IPS DF 4.7 (cell line): ENCODE measurements at regions not wholly inside any gene's neighbourhood (a gene's known extent, or its start where the extent isn't known, plus 50 kb on each side); places are given as distances from the start of the nearest gene placed in this dataset.

Source experiments
- DNase-seq: peaks from one replicate; pipeline ENCODE4 v3.0.0-alpha.2; 2013; ENCODE audit warnings: low spot score; ENCODE audit errors: extremely low read depth

GRCh38 chr1:187079330-187079729, 250.6 kb downstream of the PLA2G4A start:
- DNase-seq = no peak

DNA sequence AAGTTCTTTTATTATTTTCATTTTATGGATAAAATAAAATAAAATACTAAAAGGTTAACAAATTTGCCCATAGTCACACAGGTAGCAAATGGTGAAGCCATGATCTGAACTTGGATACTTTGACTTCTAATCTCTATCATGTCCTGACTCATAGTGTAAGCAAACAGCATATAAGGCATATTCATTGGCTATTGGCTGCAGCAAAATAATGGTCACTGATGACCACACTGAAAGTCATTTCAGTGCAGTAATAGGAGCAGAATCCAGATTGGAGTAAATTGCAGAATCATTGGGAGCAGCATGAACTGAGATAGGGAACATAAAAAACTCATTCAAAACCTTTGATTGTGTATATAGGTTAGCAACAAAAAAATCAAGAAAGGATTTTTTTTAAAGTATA, 262.9 kb downstream of the PLA2G4A start:
- DNase-seq = no peak

GRCh38 chr1:187092104-187092503, 263.4 kb downstream of the PLA2G4A start:
- DNase-seq = no peak

DNA sequence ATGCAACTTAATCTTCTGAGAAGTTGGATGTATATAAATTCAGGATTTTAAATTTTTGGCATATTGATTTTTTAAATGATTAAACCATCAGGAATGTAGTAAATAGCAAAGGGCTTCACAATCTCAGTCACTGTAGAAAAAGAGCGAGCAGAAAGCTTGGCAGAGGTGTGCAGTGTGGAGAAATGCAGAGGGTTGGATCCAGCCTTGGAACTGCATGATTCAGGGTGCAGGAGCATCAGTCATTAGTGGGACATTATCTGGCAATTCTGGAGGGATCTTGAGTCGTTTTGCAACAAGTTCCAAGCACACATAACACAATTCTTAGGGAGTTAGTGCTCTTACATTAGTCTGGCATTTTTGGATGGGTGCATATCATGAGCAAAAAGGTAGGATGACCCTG, 267.9 kb downstream of the PLA2G4A start:
- DNase-seq = no peak

GRCh38 chr1:187110351-187110750, 281.6 kb downstream of the PLA2G4A start:
- no peak for DNase-seq

DNA sequence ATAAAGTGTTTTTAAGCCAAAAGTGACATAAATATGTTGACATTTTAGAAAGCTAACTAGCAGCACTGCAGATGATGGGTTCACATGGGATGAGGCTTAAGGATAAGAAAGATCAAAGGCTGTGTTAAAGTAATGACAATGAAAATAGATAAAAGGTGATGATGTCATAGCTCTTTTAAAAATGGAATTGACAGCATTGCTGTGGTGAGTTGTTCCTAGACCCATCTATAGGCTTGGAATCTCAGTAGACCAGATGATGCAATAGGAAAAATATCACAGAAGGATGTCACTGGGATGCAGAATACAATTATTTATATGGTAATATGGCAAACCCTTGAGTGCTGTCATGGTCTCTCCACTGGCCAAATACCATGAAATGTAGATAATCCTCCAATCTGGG, 286.0 kb downstream of the PLA2G4A start:
- no peak for DNase-seq

DNA sequence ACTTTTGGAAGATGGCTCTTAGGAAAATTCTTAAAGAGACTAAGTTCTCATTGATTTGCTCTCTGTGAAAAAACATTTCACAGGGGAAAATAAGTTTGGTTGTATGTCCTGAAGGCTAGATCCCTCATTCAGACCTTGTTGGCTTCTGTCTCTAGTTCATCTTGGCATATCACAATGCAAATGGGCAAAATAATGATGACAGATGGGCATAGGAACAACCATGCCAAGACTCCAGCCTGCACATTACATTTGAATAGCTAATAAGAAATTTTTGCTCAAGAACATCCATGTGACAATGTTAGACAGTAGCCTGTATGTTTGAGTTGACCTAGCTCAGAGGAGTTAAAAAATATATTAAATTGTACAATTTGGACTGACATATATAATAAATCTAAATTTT, 292.9 kb downstream of the PLA2G4A start:
- no peak for DNase-seq

- no peak for DNase-seq
Measured at GRCh38 chr1:187122566-187122965, 293.8 kb downstream of the PLA2G4A start.

DNA sequence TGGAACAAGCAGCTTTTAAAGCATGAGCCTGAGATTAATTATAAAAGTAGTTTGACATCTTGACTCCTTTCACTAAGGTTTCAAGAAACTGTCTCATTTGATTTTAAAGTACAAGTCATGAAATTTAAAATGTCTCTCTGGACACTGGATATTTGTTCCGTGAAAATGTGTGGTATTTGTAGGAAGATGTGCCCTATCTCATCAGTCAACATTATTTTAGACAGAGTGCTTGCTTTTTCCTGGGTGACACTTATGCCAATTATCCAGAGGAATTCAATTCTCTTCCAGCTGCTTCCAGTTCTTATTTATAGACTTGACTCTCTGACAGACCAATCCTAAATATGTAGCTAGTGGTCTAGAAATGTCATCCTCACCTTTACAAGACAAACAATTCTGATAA, 300.4 kb downstream of the PLA2G4A start:
- no peak for DNase-seq

- no peak for DNase-seq
Measured at GRCh38 chr1:187143783-187144182, 315.0 kb downstream of the PLA2G4A start.

DNA sequence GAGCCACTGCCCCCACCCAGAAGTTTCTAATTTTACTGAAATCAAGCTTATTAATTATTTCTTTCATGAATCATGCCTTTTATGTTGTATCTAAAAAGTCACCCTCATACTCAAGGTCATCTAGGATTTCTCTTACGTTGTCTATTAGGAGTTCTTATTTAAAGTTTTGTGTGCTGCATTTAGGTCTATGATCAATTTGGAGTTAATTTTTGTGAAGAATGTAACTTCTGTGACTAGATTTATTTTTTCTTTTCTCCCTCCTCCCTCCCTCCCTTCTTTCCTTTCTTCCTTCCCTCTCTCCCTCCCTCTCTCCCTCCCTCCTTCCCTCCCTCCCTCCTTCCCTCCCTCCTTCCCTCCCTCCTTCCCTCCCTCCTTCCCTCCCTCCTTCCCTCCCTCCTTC, 317.6 kb downstream of the PLA2G4A start:
- no peak for DNase-seq

DNA sequence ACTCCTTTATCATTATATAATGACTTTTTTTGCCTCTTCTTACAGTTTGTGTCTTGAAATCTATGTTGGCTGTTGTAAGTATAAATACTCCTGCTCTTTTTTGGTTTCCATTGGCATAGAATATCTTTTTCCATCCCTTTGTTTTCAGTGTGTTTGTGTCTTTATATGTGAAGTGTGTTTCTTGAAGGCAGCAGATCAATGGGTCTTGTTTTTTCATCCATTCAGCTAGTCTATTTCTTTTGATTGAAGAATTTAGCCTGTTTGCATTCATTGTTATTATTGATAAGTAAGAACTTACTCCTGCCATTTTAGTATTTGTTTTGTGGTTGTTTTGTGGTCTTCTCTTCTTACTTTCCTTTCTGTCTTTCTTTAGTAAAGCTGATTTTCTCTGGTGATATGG, 322.8 kb downstream of the PLA2G4A start:
- no peak for DNase-seq

- no peak for DNase-seq
Measured at GRCh38 chr1:187153047-187153446, 324.3 kb downstream of the PLA2G4A start.

GRCh38 chr1:187157115-187157514, 328.4 kb downstream of the PLA2G4A start:
- no peak for DNase-seq

DNA sequence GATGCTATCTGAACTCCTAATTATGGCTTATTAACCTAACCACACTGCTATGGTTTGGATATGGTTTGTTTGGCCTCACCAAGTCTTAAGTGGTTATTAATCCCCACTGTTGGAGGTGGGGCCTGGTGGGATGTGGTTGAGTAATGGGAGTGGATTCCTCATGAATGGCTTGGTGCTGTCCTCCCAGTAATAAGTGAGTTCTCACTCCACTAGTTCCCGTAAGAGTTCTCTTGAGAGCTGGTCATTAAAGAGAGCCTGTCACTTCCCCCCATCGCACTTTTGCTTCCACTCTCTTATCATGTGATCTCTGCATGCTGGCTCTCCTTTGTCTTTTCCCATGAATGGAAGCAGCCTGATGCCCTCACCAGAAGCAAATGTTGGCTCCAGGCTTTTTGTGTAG, 328.8 kb downstream of the PLA2G4A start:
- DNase-seq = no peak

DNA sequence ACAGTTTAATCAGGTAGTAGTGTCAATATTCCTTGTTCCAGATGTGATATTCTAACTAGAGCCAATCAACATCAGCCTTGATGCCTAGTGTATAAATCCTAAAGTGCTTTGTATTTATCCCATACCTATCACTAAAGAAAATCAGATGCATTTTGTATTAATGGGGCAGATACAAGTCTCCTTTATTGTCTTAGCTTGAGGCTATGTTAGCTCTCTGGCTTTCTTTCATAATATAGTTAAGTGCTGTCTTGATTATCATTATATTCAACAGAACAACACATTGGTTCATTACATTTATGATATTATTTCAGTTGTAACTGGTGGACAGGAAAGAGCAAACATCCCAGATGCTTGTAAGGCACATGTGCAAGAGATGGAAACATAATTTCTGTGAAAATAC, 338.8 kb downstream of the PLA2G4A start:
- DNase-seq = no peak

DNA sequence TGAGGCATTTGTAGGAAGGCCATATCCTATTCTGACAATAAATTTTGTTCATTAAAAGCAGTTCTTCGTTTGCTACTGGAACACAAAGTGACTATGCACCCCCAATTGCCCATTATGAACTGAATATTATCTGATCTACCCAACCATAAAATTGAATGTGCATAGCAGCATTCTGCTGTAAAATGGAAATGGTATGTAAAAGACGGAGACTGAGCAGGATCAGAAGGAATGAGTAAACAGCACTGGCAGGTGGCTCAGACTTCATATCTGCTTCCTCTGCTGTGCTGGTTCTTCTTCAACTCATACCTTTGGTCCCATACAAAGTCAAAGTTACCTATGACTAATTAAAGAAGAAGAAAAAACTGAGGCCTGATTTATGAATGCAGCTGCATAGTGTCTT, 339.5 kb downstream of the PLA2G4A start:
- no peak for DNase-seq

- no peak for DNase-seq
Measured at GRCh38 chr1:187185389-187185788, 356.6 kb downstream of the PLA2G4A start.

GRCh38 chr1:187197685-187198084, 368.9 kb downstream of the PLA2G4A start:
- DNase-seq = no peak

GRCh38 chr1:187203257-187203656, 374.5 kb downstream of the PLA2G4A start:
- no peak for DNase-seq

GRCh38 chr1:187212377-187212776, 383.6 kb downstream of the PLA2G4A start:
- DNase-seq = no peak

DNA sequence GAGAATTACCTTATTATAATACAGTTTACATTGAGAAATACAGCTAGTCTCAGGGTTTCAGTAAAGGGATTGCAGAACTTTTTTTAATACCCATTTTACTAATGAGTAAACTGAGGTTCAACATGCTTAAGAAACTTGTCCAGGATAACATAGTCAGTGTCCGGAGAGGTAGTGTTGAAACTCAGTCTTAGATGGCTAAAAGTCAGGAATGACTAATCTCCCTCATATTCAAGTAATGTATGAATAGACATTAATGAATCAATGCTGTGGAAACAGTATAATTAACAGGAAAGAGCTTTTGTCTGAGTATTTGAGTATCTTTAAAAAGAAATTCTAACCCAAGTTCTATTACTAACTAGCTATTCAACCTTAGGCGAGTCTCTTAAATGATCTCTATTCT, 397.6 kb downstream of the PLA2G4A start:
- DNase-seq = no peak

- no peak for DNase-seq
Measured at GRCh38 chr1:187228790-187229189, 400.0 kb downstream of the PLA2G4A start.

DNA sequence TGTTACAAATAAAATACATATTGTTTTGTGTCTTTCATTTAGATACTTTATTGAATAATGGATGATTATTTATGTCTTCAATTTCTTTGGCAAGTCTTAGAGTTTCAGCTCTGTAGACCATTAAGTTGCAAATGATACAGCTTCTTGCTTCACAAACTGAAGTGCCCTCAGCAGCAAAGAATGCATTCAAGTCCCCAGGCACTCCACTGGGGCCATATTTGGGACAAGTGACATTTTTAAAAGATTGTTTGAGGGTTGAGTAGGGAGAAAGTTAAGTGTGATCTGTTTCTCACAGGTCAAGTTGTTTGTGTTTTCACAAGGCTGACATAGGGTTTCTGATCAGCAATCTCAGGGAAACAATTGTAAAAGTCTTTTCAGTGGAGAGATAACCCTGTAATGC, 400.7 kb downstream of the PLA2G4A start:
- DNase-seq = no peak
